Fibroblast of skin of right quadriceps (primary cell): ENCODE measurements at regions not wholly inside any gene's neighbourhood (a gene's known extent, or its start where the extent isn't known, plus 50 kb on each side); places are given as distances from the start of the nearest gene placed in this dataset.

Experiments
- DNase-seq: peaks from one replicate; pipeline ENCODE4 v3.0.0-alpha.2; 2013

DNA sequence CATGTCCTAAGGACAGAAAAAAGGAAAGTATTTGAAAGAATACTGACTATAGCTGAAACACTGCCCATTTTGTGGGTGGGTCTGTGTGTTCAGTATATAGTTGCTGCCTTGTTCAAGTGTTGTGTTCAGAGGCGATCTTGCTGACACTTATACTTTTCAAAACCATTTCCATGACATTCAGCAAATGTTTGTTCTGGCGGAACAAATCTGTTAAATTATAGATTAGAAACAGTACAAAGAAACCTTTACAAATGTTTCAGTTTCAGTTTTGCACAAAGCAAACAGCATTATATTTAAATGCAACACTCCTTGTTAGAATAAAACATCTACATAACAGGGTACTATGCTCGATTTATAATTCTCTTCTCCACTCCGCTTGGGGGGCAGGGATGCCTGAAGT, 2276.3 kb downstream of the MAT2B start:
- DNase-seq = no peak

- no peak for DNase-seq
Measured at GRCh38 chr5:165783024-165783423, 2277.6 kb downstream of the MAT2B start.

- no peak for DNase-seq
Measured at GRCh38 chr5:165786073-165786472, 2280.7 kb downstream of the MAT2B start.

DNA sequence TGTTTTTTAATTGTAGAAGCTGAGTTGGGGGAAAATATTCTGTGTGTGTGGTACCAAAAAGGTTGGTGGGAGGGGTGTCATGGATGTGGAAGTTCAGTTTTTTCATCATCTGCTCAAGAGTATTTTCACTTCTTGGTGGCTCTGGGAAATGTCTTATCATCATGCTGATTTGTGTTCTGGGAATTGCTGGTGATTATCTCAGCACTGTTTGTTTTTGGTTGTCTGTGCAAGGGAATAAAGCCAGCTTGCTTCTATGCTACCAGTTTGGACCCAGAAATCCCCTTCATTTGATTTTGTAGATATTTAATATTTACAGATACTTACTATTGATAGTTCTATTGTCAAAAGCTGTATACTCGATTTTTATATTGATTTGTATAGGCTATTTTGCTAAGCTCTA, 2289.7 kb downstream of the MAT2B start:
- DNase-seq = no peak

DNA sequence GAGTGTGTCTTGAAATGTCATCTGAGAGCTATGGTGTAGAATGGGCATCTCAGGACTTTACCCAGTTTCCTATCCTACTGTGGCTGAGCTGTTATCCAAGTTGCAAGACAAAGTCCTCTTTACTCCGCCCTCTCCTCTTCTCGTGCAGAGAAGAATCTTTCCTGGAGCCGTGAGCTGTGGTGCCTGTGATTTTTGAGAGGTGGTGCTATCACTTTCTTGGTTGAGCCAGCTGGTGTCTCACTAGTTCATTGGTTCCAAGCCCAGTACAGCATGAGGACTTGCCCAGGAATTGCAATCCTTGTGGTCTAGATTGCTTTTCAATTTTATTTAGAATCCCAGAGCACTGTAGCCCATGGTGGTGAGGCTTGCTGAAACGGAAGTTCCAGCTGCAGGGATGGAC, 2300.3 kb downstream of the MAT2B start:
- DNase-seq = no peak

DNA sequence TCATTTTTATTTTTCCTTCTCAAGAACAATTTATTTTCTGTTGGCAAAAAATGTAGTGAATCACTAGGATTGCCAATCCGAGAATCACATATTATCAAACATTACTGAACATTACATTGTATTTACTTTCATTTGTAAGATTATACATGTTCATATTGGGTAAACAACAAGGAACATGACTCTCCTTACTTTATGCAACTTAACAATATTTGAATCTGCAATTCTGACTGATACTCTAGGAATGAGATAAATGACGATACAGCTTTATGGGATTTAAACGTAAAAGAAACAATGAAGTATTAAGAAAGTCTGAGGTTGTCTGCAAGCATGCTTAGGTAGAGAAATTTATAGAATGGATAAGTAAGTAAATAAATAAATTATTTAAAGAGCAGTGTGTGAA, 2302.9 kb downstream of the MAT2B start:
- no peak for DNase-seq

DNA sequence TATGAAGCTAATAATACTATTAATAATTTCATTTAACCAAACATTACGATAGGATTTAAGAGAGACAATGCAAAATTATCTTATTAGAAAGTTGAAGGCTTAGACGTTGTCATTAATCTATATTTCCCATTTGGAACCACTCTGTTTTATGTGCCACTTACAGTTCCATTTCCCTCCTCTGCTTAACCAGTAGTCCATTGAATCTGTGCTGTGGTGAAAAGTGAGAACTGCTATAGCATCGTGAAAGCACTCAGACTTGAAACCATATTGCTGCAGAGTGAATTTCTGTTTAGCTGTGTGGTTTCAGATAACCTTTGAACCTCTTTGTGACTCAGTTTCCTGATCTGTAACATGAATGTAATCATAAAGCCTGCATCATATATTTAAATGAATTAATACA, 2304.5 kb downstream of the MAT2B start:
- no peak for DNase-seq

- no peak for DNase-seq
Measured at GRCh38 chr5:165829504-165829903, 2324.1 kb downstream of the MAT2B start.

- no peak for DNase-seq
Measured at GRCh38 chr5:165834891-165835290, 2329.5 kb downstream of the MAT2B start.

DNA sequence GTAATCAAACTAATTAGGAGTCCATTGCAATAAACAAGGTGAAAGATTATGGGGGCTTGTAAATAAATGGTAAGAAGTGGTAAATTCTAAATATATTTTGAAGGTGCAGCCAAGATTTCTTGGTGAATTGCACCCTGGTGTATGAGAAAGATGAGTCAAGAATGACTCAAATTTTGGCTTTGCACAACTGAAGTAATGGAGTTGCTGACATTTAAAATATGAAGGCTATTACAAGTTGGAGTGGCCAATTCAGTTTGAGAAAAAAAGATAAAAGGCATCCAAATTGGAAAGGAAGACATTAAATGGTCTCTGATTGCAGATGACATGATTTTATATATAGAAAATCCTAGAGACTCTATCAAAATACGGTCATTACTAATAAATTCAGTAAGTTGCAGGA, 2330.6 kb downstream of the MAT2B start:
- no peak for DNase-seq

DNA sequence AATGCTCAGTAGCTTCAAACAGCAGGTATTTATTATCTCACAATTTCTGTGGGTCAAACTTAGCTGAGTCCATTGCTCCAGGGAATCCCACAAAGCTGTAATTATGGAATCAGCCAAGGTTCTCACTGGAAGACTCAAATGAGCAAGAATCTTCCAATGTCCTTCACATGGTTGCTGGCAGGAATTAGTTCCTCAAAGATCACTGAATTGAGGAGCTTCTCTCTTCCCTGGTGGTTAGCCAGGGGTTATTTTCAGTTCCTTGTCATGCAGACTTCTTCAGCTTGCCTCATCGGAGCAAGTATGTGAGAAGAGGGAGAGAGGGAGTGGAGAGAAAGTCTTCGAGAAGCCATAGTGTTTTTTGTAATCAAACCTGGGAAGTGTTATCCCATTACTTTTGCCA, 2331.9 kb downstream of the MAT2B start:
- DNase-seq = no peak

DNA sequence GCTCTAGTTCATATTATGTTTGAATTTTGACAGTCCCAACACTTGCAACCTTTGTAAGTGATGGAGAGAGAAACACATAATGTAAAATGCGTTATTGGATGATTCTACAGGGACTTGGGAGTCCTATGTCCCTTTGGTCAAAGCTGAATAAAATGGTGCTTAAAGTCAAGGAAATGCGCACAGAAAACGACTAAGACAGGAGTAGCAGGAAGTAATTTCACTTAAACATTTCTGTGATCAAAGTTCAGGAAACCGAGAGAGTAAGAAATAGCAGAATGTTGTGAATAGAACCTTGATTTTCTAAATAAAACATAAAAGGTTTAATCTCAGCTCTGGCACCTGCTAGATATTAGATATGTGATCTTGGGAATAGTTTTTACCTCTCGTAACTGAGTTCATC, 2339.2 kb downstream of the MAT2B start:
- no peak for DNase-seq

- no peak for DNase-seq
Measured at GRCh38 chr5:165858118-165858517, 2352.7 kb downstream of the MAT2B start.

DNA sequence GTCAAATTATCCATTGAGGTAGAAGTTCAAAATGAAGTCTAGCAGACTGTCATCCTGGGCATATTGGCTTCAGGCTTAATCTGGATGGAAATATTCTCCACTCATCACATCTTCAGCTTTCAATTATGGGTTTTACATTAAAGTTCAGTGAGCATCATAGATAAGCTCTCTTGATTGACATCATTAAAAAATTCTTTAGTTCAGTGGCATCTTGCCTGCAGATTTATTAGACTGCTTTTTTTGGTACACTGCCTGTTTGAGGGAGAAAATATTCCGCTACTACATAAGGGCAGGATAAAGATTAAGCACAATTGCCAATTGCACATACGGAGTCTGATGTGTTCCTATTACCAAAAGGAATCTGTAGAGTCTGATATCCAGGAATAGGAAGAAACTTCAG, 2353.8 kb downstream of the MAT2B start:
- DNase-seq = no peak

DNA sequence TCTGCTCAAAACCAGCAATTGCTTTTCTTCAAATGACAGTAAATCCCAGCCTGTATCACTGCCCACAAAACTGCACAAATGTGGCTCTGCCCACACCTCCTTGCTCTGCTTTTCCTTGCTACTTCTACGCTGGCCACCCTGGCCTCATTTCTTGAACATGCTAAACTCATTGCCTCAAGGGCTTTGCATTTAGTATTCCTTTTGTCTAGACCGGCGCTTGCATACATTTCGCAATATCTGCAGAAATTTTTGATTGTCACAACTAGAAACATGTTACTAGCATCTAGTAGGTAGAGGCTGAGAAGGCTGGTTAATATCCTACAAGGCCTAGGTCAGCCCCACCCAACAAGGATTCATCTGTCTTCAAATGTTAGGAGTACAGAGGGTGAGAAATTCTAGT, 2357.8 kb downstream of the MAT2B start:
- DNase-seq = no peak

DNA sequence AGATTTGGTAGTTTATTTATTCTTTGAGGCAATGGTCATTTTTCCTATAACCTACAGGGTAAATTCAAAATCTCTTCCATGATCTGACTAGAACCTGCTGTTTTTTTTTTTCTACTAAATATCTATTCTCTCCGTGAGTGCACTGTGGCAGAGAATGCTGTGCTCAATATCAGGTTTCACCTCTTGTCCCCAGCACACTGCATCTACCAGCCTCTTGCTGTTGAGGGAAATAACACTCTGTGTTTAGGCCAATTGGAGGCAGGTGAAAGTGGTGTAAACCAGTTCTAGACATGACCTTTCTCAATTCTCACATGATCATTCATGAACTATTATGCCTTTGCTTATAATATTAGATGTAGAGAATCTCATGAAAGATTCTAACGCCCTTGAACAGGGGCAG, 2365.9 kb downstream of the MAT2B start:
- DNase-seq = no peak

DNA sequence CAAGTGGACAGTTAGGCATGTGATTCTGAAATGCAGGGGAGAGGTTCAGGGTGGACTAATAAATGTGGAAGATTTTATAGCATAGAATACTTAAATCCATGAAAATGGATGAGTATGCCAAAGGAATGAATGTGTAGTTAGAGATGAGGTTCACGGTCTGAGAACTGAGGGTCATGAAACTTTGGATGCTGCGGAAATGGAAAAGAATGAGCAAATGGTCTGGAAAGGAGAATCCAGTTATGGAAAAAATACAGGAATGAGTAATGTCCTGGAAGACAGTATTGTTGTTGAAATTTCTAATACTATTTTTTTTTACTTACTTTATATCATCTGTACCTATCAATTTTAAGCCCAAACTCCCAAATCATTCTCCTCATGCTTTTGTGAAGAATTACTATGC, 2369.4 kb downstream of the MAT2B start:
- no peak for DNase-seq

GRCh38 chr5:165876538-165876937, 2371.1 kb downstream of the MAT2B start:
- no peak for DNase-seq

DNA sequence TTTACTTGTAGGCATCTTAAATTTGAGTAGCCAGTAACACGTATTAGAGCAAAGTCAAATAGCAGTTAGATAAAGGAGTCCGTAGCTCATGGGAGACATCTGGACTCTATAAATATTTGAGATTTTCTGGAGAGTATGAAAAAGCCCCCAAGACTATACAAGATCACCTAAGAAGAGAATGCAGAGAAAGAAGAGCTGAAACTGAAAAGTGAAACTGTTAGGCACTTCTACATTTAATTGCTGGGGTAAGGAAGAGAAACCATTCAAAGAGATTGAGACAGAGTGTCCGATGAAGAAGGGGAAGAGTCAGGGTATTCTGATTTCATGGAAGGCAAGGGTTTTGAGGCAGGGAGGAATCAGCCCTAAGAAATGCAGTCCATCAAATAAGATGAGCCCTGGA, 2372.1 kb downstream of the MAT2B start:
- no peak for DNase-seq

DNA sequence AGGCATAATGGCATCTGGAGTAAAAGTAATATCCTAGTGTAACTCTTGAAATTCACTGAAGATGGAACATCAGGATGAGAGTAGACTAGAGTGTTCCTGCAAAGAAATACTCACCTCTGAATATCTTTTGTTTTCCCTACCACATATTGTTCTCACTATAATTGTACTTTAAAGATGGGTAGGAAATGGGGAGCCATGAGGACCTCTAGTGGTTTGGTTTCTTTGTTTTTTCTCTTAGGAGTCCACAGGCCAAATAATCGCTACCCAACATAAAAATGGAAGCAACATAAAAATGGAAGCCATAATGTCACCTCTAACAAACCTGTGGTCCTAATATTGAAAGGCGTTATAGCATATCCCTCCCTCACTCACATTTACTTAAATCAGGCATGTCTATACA, 2375.8 kb downstream of the MAT2B start:
- no peak for DNase-seq

- DNase-seq = no peak
Measured at GRCh38 chr5:165882099-165882498, 2376.7 kb downstream of the MAT2B start.

DNA sequence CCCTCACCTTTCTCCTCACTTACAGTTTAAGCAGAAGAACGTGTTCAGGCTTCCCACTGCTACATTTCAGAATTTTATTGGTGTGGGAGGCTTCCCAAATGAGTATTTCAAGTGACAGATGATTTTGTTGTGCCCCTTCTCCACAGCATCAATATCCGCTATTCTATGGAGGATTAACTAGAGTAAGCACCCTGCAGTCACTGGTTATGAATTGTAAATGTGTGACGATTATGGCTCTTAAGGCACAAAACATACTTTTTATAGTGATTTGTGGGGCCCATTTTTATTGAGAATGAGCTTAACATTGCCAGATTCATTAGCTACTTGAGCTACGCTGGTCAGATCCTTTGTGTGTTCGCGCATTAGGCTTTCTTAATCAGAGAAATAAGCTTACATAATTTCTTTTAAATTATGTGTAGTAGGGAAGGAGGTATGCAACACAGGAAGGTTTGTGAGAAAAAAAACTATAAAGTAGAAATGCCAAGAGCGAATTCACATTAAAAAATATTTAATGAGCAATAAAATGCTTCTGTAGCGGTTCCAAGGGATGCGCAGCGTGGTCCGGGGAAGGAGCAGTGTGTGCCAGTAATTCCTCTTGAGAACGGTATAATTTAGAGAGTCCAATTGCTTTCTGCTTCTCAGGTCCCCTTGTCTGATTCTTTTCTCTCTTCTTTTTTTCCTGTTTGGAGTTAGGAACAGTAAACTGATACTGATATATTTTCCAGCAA, 2380.4 kb downstream of the MAT2B start:
- DNase-seq = no peak

DNA sequence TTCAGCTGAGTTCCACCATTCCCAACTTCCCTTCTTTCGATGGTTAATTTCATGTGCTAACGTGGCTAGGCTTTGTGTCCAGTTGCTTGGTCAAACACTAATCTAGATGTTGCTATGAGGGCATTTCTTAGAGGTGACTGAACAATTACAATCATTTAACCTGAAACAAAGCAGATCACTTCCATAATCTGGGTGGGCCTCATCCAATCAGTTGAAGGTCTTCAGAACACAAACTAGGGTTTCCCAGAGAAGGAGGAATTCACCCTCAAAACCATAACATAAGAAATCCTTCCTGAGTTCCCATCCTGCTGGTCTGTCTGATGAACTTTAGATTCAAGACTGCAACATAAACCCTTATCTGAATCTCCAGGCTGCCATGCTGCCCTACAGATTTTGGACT, 2381.7 kb downstream of the MAT2B start:
- no peak for DNase-seq

DNA sequence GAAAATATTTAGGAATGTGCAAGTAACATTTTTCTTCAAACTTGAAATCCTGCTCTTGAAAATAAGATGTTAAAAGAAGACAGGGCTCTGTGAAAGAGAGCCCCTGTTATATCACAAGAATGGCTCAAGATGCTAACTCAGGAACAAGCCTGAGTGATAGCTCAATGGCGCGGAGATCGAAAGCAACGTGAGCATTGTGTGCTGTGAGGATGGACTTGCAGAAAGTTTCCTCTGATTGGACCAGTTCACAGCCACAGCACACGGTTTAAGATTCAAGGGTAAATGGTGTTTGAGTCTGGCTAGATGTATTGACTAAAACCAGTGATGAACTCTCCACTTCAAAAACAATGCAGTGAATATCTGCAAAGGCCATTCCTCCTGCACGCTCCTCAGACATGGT, 2387.0 kb downstream of the MAT2B start:
- DNase-seq = no peak

GRCh38 chr5:165894916-165895315, 2389.5 kb downstream of the MAT2B start:
- DNase-seq = no peak

GRCh38 chr5:165903835-165904234, 2387.6 kb upstream of the WWC1 start:
- DNase-seq = no peak
